ENCODE measurements at regions not wholly inside any gene's neighbourhood (a gene's known extent, or its start where the extent isn't known, plus 50 kb on each side); places are given as distances from the start of the nearest gene placed in this dataset.

GRCh38 chr4:136900696-136901095 lies 631.6 kb downstream of the PCDH18 start:
- H3K4me3 ChIP-seq, result no peak overlapping the region
- no peaks in the 10 kb centered on the region for H3K27me3 ChIP-seq
- no peaks in the 10 kb centered on the region for H3K4me1 ChIP-seq
- no peaks in the 10 kb centered on the region for H3K36me3 ChIP-seq
- DNase-seq (no peak), ATAC-seq (no peak)
- intact Hi-C loops (cut with DNase I), result no loop called here
- 100% methylated on average over 2 of the region's 2 CpGs for WGBS (ENCODE audit: insufficient coverage, low coverage, low lambda C conversion rate, missing lambda C conversion rate)
- no peaks in the 10 kb centered on the region for H3K9me3 ChIP-seq
- TF ChIP-seq CTCF (IDR thresholded peaks at IDR 0.05) (no peak), POLR2A (IDR thresholded peaks at IDR 0.05) (no peak)
- H3K27ac ChIP-seq, result no peak overlapping the region

GRCh38 chr4:136898590-136899248 lies 633.6 kb downstream of the PCDH18 start:
- H3K9me3 ChIP-seq, result no peaks in the 10 kb centered on the region
- intact Hi-C loops (cut with DNase I), result no loop called here
- no peaks in the 10 kb centered on the region for H3K27me3 ChIP-seq
- H3K4me1 ChIP-seq, result no peaks in the 10 kb centered on the region
- DNase-seq (no peak), ATAC-seq (no peak)
- TF ChIP-seq POLR2A (IDR thresholded peaks at IDR 0.05) (no peak), CTCF (IDR thresholded peaks at IDR 0.05) (no peak)
- no peak overlapping the region for H3K4me3 ChIP-seq
- 21% methylated on average over 1 of the region's 1 CpG for WGBS (ENCODE audit: insufficient coverage, low coverage, low lambda C conversion rate, missing lambda C conversion rate)
- H3K27ac ChIP-seq, result no peak overlapping the region
- H3K36me3 ChIP-seq, result no peaks in the 10 kb centered on the region

- Histone ChIP-seq H3K27me3 (no peaks in the 10 kb centered on the region), H3K9me3 (no peaks in the 10 kb centered on the region), H3K4me3 (no peak overlapping the region), H3K27ac (no peak overlapping the region), H3K36me3 (no peaks in the 10 kb centered on the region), H3K4me1 (no peaks in the 10 kb centered on the region)
- ATAC-seq (no peak), DNase-seq (no peak)
- intact Hi-C loops (cut with DNase I), result no loop called here
- WGBS (ENCODE audit: insufficient coverage, low coverage, low lambda C conversion rate, missing lambda C conversion rate), result 6% methylated on average over 1 of the region's 1 CpG
- TF ChIP-seq CTCF (IDR thresholded peaks at IDR 0.05) (no peak), POLR2A (IDR thresholded peaks at IDR 0.05) (no peak)
Observed at GRCh38 chr4:136893573-136893972, 638.7 kb downstream of the PCDH18 start.

GRCh38 chr4:136881666-136882065 lies 650.6 kb downstream of the PCDH18 start:
- 48% methylated on average over 2 of the region's 2 CpGs for WGBS (ENCODE audit: insufficient coverage, low coverage, low lambda C conversion rate, missing lambda C conversion rate)
- Histone ChIP-seq H3K9me3 (no peaks in the 10 kb centered on the region), H3K36me3 (no peaks in the 10 kb centered on the region), H3K4me3 (no peak overlapping the region), H3K27ac (no peak overlapping the region), H3K4me1 (no peaks in the 10 kb centered on the region), H3K27me3 (no peaks in the 10 kb centered on the region)
- DNase-seq, result no peak
- intact Hi-C loops (cut with DNase I), result no loop called here
- no peak for ATAC-seq
- TF ChIP-seq POLR2A (IDR thresholded peaks at IDR 0.05) (no peak), CTCF (IDR thresholded peaks at IDR 0.05) (no peak)

- H3K36me3 ChIP-seq, result no peaks in the 10 kb centered on the region
- 17% methylated on average over 1 of the region's 1 CpG for WGBS (ENCODE audit: insufficient coverage, low coverage, low lambda C conversion rate, missing lambda C conversion rate)
- TF ChIP-seq CTCF (IDR thresholded peaks at IDR 0.05) (no peak), POLR2A (IDR thresholded peaks at IDR 0.05) (no peak)
- ATAC-seq (no peak), DNase-seq (no peak)
- no peaks in the 10 kb centered on the region for H3K4me1 ChIP-seq
- no peak overlapping the region for H3K27ac ChIP-seq
- no peaks in the 10 kb centered on the region for H3K27me3 ChIP-seq
- H3K4me3 ChIP-seq, result no peak overlapping the region
- H3K9me3 ChIP-seq, result no peaks in the 10 kb centered on the region
- intact Hi-C loops (cut with DNase I), result no loop called here
Observed at GRCh38 chr4:136873555-136873954, 658.7 kb downstream of the PCDH18 start.
